22Rv1 (cell line): ENCODE measurements at regions not wholly inside any gene's neighbourhood (a gene's known extent, or its start where the extent isn't known, plus 50 kb on each side); places are given as distances from the start of the nearest gene placed in this dataset.

ENCODE experiments used
- H3K27ac ChIP-seq: fragments of 450-650 bp; 2 replicates; pipeline ENCODE4 v1.5.1; 2017
- CTCF ChIP-seq: fragments of 450-650 bp; IDR thresholded peaks from 2 replicates; pipeline ENCODE4 v1.5.1; 2017; ENCODE audit warnings: mild to moderate bottlenecking
- ZFX ChIP-seq: fragments of 450-650 bp; IDR thresholded peaks from 2 replicates; pipeline ENCODE4 v1.6.1; 2017; ENCODE audit warnings: antibody characterized with exemption, borderline replicate concordance

- H3K27ac ChIP-seq = peak overlapping the region; percentile 12
- no peak for TF ChIP-seq CTCF
- no peak for TF ChIP-seq ZFX
These were observed 838.3 kb upstream of the NOVA1 start for GRCh38 chr14:27435923-27436670.

- no peak for TF ChIP-seq CTCF
- no peak for TF ChIP-seq ZFX
- no peak overlapping the region for H3K27ac ChIP-seq
These were observed 886.8 kb upstream of the NOVA1 start for GRCh38 chr14:27484633-27485032.

- no peak overlapping the region for H3K27ac ChIP-seq
- TF ChIP-seq ZFX (no peak), CTCF (no peak)
These were observed 887.4 kb upstream of the NOVA1 start for GRCh38 chr14:27485193-27485592.

- 0 out of 2 replicates have a peak, but pooled peaks have one; percentile 9 for TF ChIP-seq CTCF
- no peak for TF ChIP-seq ZFX
- H3K27ac ChIP-seq = no peak overlapping the region
These were observed 908.4 kb upstream of the NOVA1 start for GRCh38 chr14:27506272-27506671.

- no peak overlapping the region for H3K27ac ChIP-seq
- peak; percentile 82 for TF ChIP-seq CTCF
- TF ChIP-seq ZFX = no peak
These were observed 930.5 kb upstream of the NOVA1 start for GRCh38 chr14:27528328-27528727.

- no peak overlapping the region for H3K27ac ChIP-seq
- TF ChIP-seq ZFX (no peak), CTCF (no peak)
These were observed 938.9 kb upstream of the NOVA1 start for GRCh38 chr14:27536748-27537147.

GRCh38 chr14:27546111-27546510 is 948.3 kb upstream of the NOVA1 start:
- no peak overlapping the region for H3K27ac ChIP-seq
- TF ChIP-seq ZFX (no peak), CTCF (no peak)
